Neural cell (in vitro differentiated cells): ENCODE measurements at regions not wholly inside any gene's neighbourhood (a gene's known extent, or its start where the extent isn't known, plus 50 kb on each side); places are given as distances from the start of the nearest gene placed in this dataset.

ENCODE experiments used
- H2AFZ ChIP-seq: fragments of 200-600, 300-800 bp; sonication (generic), shearing (Covaris generic); 2 replicates; pipeline ENCODE4 v1.6.0; 2014; ENCODE audit warnings: low read depth, mild to moderate bottlenecking, antibody characterized with exemption, low read length, moderate library complexity
- H3F3A ChIP-seq: fragments of 200-600 bp; shearing (Covaris generic); 2 replicates; pipeline ENCODE4 v1.6.1; 2016; ENCODE audit warnings: mild to moderate bottlenecking, moderate library complexity, mixed read lengths, antibody characterized with exemption, low read length; ENCODE audit not compliant: insufficient read depth, poor library complexity, severe bottlenecking
- H3K27ac ChIP-seq: fragments of 200-600, 300-800 bp; sonication (generic), shearing (Covaris generic); 2 replicates; pipeline ENCODE4 v1.5.1; 2014; ENCODE audit warnings: mild to moderate bottlenecking, low read length, moderate library complexity
- H3K27me3 ChIP-seq: fragments of 300-800, 200-600 bp; sonication (generic), shearing (Covaris generic); 2 replicates; pipeline ENCODE4 v1.6.0; 2014; ENCODE audit warnings: mild to moderate bottlenecking, low read depth, low read length, moderate library complexity; ENCODE audit not compliant: insufficient read depth
- H3K36me3 ChIP-seq: fragments of 300-800, 200-600 bp; sonication (generic), shearing (Covaris generic); 2 replicates; pipeline ENCODE4 v1.5.1; 2014; ENCODE audit warnings: mild to moderate bottlenecking, antibody characterized with exemption, low read length, moderate library complexity; ENCODE audit not compliant: insufficient read depth
- H3K4me2 ChIP-seq: fragments of 300-800, 200-600 bp; sonication (generic), shearing (Covaris generic); 2 replicates; pipeline ENCODE4 v1.6.0; 2014; ENCODE audit warnings: mild to moderate bottlenecking, low read length
- H3K4me3 ChIP-seq: fragments of 300-800, 200-600 bp; sonication (generic), shearing (Covaris generic); 2 replicates; pipeline ENCODE4 v1.5.1; 2014; ENCODE audit warnings: mild to moderate bottlenecking, low read length, moderate library complexity
- H3K79me2 ChIP-seq: fragments of 200-600 bp; shearing (Covaris generic); replicated peaks from 2 replicates; pipeline ENCODE4 v1.6.0; 2014; ENCODE audit warnings: mild to moderate bottlenecking, low read length, moderate library complexity; ENCODE audit not compliant: insufficient read depth
- H3K9ac ChIP-seq: fragments of 300-800, 200-600 bp; sonication (generic), shearing (Covaris generic); 2 replicates; pipeline ENCODE4 v1.6.1; 2016; ENCODE audit warnings: mild to moderate bottlenecking, low read length, mixed read lengths
- H3K9me2 ChIP-seq: fragments of 200-600 bp; shearing (Covaris generic); 2 replicates; pipeline ENCODE4 v1.6.1; 2016; ENCODE audit warnings: mild to moderate bottlenecking, low read length, mixed read lengths; ENCODE audit not compliant: insufficient read depth
- H3K9me3 ChIP-seq: fragments of 200-600, 300-800 bp; sonication (generic), shearing (Covaris generic); 2 replicates; pipeline ENCODE4 v1.6.1; 2016; ENCODE audit warnings: mild to moderate bottlenecking, mixed run types, low read length, moderate library complexity, mixed read lengths
- H4K20me1 ChIP-seq: fragments of 200-600 bp; shearing (Covaris generic); 2 replicates; pipeline ENCODE4 v1.6.1; 2016; ENCODE audit warnings: mild to moderate bottlenecking, mixed run types; ENCODE audit not compliant: insufficient read depth
- CTCF ChIP-seq: fragments of 450-650 bp; IDR thresholded peaks from 2 replicates; pipeline ENCODE4 v1.5.1; 2014; ENCODE audit warnings: antibody characterized with exemption, mild to moderate bottlenecking, moderate library complexity; ENCODE audit not compliant: poor library complexity, severe bottlenecking
- EP300 ChIP-seq: fragments of 450-650 bp; conservative IDR thresholded peaks from 2 replicates; pipeline ENCODE4 v1.6.1; 2014; ENCODE audit warnings: antibody characterized with exemption, mild to moderate bottlenecking, moderate library complexity; ENCODE audit not compliant: poor library complexity, severe bottlenecking
- EZH2 ChIP-seq: fragments of 200-600, 300-800 bp; shearing (Covaris generic), sonication (generic); IDR thresholded peaks from 2 replicates; pipeline ENCODE4 v1.6.1; 2014; ENCODE audit warnings: antibody characterized with exemption, low read length, borderline replicate concordance, mild to moderate bottlenecking; ENCODE audit not compliant: insufficient read depth, poor library complexity, severe bottlenecking
- MXI1 ChIP-seq: fragments of 450-650 bp; conservative IDR thresholded peaks from 2 replicates; pipeline ENCODE4 v1.6.1; 2014; ENCODE audit warnings: antibody characterized with exemption, mild to moderate bottlenecking; ENCODE audit not compliant: poor library complexity, severe bottlenecking
- POLR2AphosphoS5 ChIP-seq: IDR thresholded peaks from 2 replicates; pipeline ENCODE4 v1.6.1; 2012
- RAD21 ChIP-seq: fragments of 450-650 bp; conservative IDR thresholded peaks from 2 replicates; pipeline ENCODE4 v1.6.1; 2014; ENCODE audit warnings: antibody characterized with exemption, mild to moderate bottlenecking, moderate library complexity
- REST ChIP-seq: IDR thresholded peaks from 2 replicates; pipeline ENCODE4 v1.6.1; 2012; ENCODE audit warnings: borderline replicate concordance
- SMC3 ChIP-seq: fragments of 450-650 bp; conservative IDR thresholded peaks from 2 replicates; pipeline ENCODE4 v1.6.1; 2014; ENCODE audit warnings: antibody characterized with exemption, mild to moderate bottlenecking, moderate library complexity; ENCODE audit not compliant: poor library complexity
- TAF1 ChIP-seq: IDR thresholded peaks from 2 replicates; pipeline ENCODE4 v1.6.1; 2012; ENCODE audit warnings: low read depth

- Histone ChIP-seq H3K27ac (no peak overlapping the region), H3K4me3 (no peak overlapping the region), H2AFZ (no peak overlapping the region), H3K9me2 (no peaks in the 10 kb centered on the region), H3K27me3 (no peaks in the 10 kb centered on the region), H3K36me3 (no peaks in the 10 kb centered on the region), H3F3A (no peaks in the 10 kb centered on the region), H3K4me2 (no peak overlapping the region), H3K79me2 (no peaks in the 10 kb centered on the region), H4K20me1 (no peaks in the 10 kb centered on the region), H3K9me3 (no peaks in the 10 kb centered on the region), H3K9ac (no peak overlapping the region)
- no peak for TF ChIP-seq SMC3
- no peak for TF ChIP-seq EZH2
- TF ChIP-seq EP300: no peak
- TF ChIP-seq RAD21: no peak
- no peak for TF ChIP-seq TAF1
- TF ChIP-seq MXI1: no peak
- no peak for TF ChIP-seq CTCF
- TF ChIP-seq POLR2AphosphoS5: no peak
- no peak for TF ChIP-seq REST
Observed at GRCh38 chr13:34756572-34756971, 185.5 kb upstream of the NBEA start.

- Histone ChIP-seq H4K20me1 (no peaks in the 10 kb centered on the region), H3K4me3 (no peak overlapping the region), H3K79me2 (no peaks in the 10 kb centered on the region)
Observed at GRCh38 chr13:34757441-34757840, 184.6 kb upstream of the NBEA start.

GRCh38 chr13:34758628-34759027 lies 183.4 kb upstream of the NBEA start:
- Histone ChIP-seq H3K36me3 (no peaks in the 10 kb centered on the region), H3K4me3 (no peak overlapping the region), H3K4me2 (no peak overlapping the region), H3K9me2 (no peaks in the 10 kb centered on the region), H3K9me3 (no peaks in the 10 kb centered on the region), H4K20me1 (no peaks in the 10 kb centered on the region), H2AFZ (no peak overlapping the region), H3F3A (no peaks in the 10 kb centered on the region), H3K9ac (no peak overlapping the region), H3K79me2 (no peaks in the 10 kb centered on the region), H3K27me3 (no peaks in the 10 kb centered on the region), H3K27ac (no peak overlapping the region)
- TF ChIP-seq MXI1 (no peak), EZH2 (no peak), CTCF (no peak), REST (no peak), RAD21 (no peak), EP300 (no peak), SMC3 (no peak), POLR2AphosphoS5 (no peak), TAF1 (no peak)

More at GRCh38 chr13:34757441-34757840, 184.6 kb upstream of the NBEA start:
- no peaks in the 10 kb centered on the region for H3K9me3 ChIP-seq
- H3K9me2 ChIP-seq: no peaks in the 10 kb centered on the region
- H2AFZ ChIP-seq: no peak overlapping the region
- no peaks in the 10 kb centered on the region for H3F3A ChIP-seq
- H3K4me2 ChIP-seq: no peak overlapping the region
- TF ChIP-seq POLR2AphosphoS5 (no peak), RAD21 (no peak)
- H3K9ac ChIP-seq: no peak overlapping the region
- H3K36me3 ChIP-seq: no peaks in the 10 kb centered on the region
- no peaks in the 10 kb centered on the region for H3K27me3 ChIP-seq
- no peak overlapping the region for H3K27ac ChIP-seq
